Gastroesophageal sphincter (tissue), 4 donors: ENCODE measurements at regions not wholly inside any gene's neighbourhood (a gene's known extent, or its start where the extent isn't known, plus 50 kb on each side); places are given as distances from the start of the nearest gene placed in this dataset.

ENCODE experiments used
- ATAC-seq: fragments of 150-250 bp; one replicate; pipeline ENCODE4 v1.9.1; 2016; ENCODE audit warnings: mild to moderate bottlenecking, moderate library complexity
- H3K27ac ChIP-seq, 4 donors: fragments of 200-600 bp; sonication (generic) in 3 of 4; 1 replicate in 3 of 4; 2 replicates in 1 of 4; pipeline ENCODE4 v1.5.1; 2016 to 2019
- H3K27me3 ChIP-seq: fragments of 200-600 bp; sonication (generic); one replicate; pipeline ENCODE4 v1.5.1; 2019
- H3K36me3 ChIP-seq, 2 donors: fragments of 200-600 bp; sonication (generic); one replicate each; pipeline ENCODE4 v1.5.1; 2019; ENCODE audit warnings: control low read depth in 1 of 2
- H3K4me1 ChIP-seq, 3 donors: fragments of 200-600 bp; sonication (generic); 1 replicate in 2 of 3; 2 replicates in 1 of 3; pipeline ENCODE4 v1.5.1; 2016 to 2019; ENCODE audit warnings: control low read depth in 2 of 3
- H3K4me3 ChIP-seq, 2 donors: fragments of 200-600 bp; sonication (generic); one replicate each; pipeline ENCODE4 v1.5.1; 2019; ENCODE audit warnings: mild to moderate bottlenecking in 1 of 2, moderate library complexity in 1 of 2
- H3K9me3 ChIP-seq, 3 donors: fragments of 200-600 bp; sonication (generic); one replicate each; pipeline ENCODE4 v1.5.1; 2017 to 2019; ENCODE audit warnings: control low read depth in 2 of 3
- EP300 ChIP-seq: sonication (generic); formaldehyde crosslinking; IDR thresholded peaks from one replicate; pipeline ENCODE4 v1.6.1; 2017; ENCODE audit warnings: antibody characterized with exemption, mild to moderate bottlenecking
- POLR2A ChIP-seq, 2 donors: fragments of 450-650 bp; IDR thresholded peaks; one replicate each; pipeline ENCODE4 v1.6.1; 2017; ENCODE audit warnings: antibody characterized with exemption in 2 of 2, mild to moderate bottlenecking in 2 of 2, moderate library complexity in 1 of 2
- POLR2AphosphoS5 ChIP-seq: sonication (generic); formaldehyde crosslinking; IDR thresholded peaks from one replicate; pipeline ENCODE4 v1.6.1; 2017; ENCODE audit warnings: antibody characterized with exemption
- WGBS, 2 donors: methylation state at CpG; one replicate each; pipeline ENCODE4 v1.1.5; 2018; ENCODE audit warnings: low coverage in 1 of 2; 5-methylcytosine and 5-hydroxymethylcytosine counted together
- TF ChIP-seq, protein P1 (sequence below), 4 experiments: fragments of 200-600 bp in 2 of 4; fragments of 450-650 bp in 2 of 4; sonication (generic) in 1 of 4; IDR thresholded peaks; one replicate each; pipeline ENCODE4 v1.5.1; 2017 to 2019; ENCODE audit warnings: antibody characterized with exemption in 4 of 4, mild to moderate bottlenecking in 2 of 4, moderate library complexity in 2 of 4

DNA sequence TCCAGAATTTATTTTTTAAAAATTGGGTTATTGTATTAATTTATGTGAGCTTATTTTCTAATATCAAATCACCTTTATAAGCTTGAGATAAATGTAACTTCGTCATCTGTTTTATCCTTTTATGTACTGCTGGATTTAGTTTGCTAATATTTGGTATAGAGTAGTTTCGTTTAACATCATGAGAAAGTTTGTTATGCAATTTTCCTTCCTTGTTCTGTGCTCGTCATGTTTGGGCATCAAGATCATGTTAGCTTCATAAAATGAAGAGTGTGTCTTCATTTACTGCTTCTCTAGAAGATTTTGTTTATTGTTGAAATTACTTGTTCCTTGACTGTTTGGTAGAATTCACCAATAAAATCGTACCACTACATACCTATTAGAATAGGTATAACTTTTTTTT, 262.1 kb upstream of the SATB1 start:
- no peaks in the 10 kb centered on the region for H3K36me3 ChIP-seq
- 41 to 72% methylated on average over 4 of the region's 4 CpGs for WGBS, 2 donors
- no peak overlapping the region for H3K4me3 ChIP-seq
- TF ChIP-seq POLR2A (IDR thresholded peaks at IDR 0.05) (no peak), POLR2AphosphoS5 (no peak), EP300 (no peak)
- TF ChIP-seq, protein P1, sequence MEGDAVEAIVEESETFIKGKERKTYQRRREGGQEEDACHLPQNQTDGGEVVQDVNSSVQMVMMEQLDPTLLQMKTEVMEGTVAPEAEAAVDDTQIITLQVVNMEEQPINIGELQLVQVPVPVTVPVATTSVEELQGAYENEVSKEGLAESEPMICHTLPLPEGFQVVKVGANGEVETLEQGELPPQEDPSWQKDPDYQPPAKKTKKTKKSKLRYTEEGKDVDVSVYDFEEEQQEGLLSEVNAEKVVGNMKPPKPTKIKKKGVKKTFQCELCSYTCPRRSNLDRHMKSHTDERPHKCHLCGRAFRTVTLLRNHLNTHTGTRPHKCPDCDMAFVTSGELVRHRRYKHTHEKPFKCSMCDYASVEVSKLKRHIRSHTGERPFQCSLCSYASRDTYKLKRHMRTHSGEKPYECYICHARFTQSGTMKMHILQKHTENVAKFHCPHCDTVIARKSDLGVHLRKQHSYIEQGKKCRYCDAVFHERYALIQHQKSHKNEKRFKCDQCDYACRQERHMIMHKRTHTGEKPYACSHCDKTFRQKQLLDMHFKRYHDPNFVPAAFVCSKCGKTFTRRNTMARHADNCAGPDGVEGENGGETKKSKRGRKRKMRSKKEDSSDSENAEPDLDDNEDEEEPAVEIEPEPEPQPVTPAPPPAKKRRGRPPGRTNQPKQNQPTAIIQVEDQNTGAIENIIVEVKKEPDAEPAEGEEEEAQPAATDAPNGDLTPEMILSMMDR (IDR thresholded peaks at IDR 0.05) = no peak
- no peaks in the 10 kb centered on the region for H3K27me3 ChIP-seq
- H3K9me3 ChIP-seq = no peaks in the 10 kb centered on the region
- ATAC-seq = no peak
- H3K27ac ChIP-seq = no peak overlapping the region
- no peaks in the 10 kb centered on the region for H3K4me1 ChIP-seq

DNA sequence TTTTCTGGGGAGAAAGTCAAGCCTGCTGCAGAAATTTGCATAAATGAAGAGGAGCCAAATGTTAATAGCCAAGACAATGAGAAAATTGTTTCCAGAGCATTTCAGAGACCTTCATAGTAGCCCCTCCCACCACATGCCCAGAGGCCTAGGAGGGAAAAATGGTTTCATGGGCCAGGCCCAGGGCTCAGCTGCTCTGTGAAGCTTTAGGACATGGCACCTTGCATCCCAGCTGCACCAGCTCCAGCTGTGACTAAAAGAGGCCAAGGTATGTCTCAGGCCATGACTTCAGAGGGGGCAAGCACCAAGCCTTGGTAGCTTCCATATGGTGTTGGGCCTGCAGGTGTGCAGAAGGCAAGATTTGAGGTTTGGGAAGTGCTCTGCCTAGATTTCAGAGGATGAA, 258.8 kb upstream of the SATB1 start:
- no peak for ATAC-seq
- H3K4me3 ChIP-seq = no peak overlapping the region
- no peaks in the 10 kb centered on the region for H3K4me1 ChIP-seq
- H3K27ac ChIP-seq = no peak overlapping the region
- H3K9me3 ChIP-seq = no peaks in the 10 kb centered on the region
- H3K27me3 ChIP-seq = no peaks in the 10 kb centered on the region
- H3K36me3 ChIP-seq = no peaks in the 10 kb centered on the region
- TF ChIP-seq POLR2A (IDR thresholded peaks at IDR 0.05) (no peak), POLR2AphosphoS5 (no peak), EP300 (no peak)
- TF ChIP-seq, protein P1 (IDR thresholded peaks at IDR 0.05) = no peak

DNA sequence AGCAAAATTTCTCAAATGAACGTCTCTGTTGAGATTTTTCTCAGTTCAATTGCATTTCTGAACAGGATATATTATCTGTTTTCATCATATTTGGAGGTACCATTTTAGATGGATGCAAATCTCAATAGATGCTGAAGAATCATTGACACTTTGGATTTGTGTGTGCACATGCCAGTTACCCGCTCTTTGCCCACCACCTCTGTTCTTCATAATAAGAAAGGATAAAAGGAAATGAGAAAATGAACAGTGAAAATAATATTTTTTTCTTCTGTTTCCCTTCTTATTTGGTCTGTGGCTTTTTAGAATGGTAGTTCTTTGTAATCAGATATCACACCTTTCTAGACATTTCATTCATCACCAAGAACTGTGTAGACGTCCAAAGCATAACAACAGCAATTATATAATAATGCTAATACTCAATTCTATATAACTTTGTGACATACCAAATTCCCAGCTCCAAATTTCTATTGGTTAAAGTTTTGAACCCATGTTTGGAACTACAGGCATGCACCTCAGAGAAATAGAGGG, 256.7 kb upstream of the SATB1 start:
- WGBS, 2 donors = 54 to 67% methylated on average over 3 of the region's 3 CpGs
- H3K27me3 ChIP-seq = no peaks in the 10 kb centered on the region
- H3K27ac ChIP-seq = no peak overlapping the region
- TF ChIP-seq EP300 (no peak), POLR2AphosphoS5 (no peak), POLR2A (IDR thresholded peaks at IDR 0.05) (no peak)
- TF ChIP-seq, protein P1 (IDR thresholded peaks at IDR 0.05) = no peak
- no peaks in the 10 kb centered on the region for H3K36me3 ChIP-seq
- no peaks in the 10 kb centered on the region for H3K4me1 ChIP-seq
- ATAC-seq = no peak
- no peaks in the 10 kb centered on the region for H3K9me3 ChIP-seq
- no peak overlapping the region for H3K4me3 ChIP-seq

DNA sequence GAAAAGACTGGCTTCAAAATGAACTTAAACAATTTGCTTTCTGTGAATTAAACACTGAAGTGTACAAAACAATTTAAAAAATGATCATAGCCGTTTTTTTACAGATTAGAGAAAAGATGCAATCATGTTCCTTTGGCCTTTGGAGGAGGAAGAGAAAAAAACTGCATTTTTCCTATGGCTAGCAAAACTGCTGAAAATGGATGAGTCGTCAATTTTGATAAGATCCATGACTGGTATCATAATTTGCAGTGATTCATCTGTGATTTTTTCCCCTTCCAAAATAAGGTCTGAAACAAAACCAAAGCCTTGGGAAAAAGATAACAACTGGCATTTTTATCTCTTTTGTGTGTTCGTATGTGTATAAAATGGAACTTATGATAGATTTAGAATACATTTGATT, 255.6 kb upstream of the SATB1 start:
- Histone ChIP-seq H3K27ac (no peak overlapping the region), H3K4me1 (no peaks in the 10 kb centered on the region), H3K27me3 (no peaks in the 10 kb centered on the region), H3K4me3 (no peak overlapping the region), H3K9me3 (no peaks in the 10 kb centered on the region), H3K36me3 (no peaks in the 10 kb centered on the region)
- TF ChIP-seq, protein P1 (IDR thresholded peaks at IDR 0.05) = no peak
- TF ChIP-seq POLR2A (IDR thresholded peaks at IDR 0.05) (no peak), POLR2AphosphoS5 (no peak), EP300 (no peak)
- no peak for ATAC-seq
- 43 to 48% methylated on average over 3 of the region's 3 CpGs for WGBS, 2 donors

DNA sequence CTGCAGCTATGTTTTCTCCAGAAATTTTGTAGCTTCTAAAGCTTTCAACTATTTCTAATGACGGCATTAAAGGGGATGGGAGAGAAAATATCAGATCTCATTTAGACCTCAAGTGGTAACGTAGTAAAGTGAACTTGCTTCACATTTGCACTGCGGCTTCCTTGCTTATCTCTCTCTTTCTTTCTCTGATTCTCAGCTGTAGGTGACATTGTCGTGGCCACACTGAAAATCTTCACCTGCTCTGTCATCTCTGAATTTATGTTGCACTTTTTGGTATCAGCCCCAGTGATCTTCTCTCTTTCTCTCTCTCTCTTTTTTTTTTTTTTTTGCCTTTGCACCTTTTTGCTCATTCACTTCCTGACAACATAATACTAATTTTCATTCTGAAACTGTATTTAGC, 254.1 kb upstream of the SATB1 start:
- Histone ChIP-seq H3K36me3 (no peaks in the 10 kb centered on the region), H3K27ac (no peak overlapping the region), H3K4me1 (no peaks in the 10 kb centered on the region), H3K27me3 (no peaks in the 10 kb centered on the region), H3K4me3 (no peak overlapping the region), H3K9me3 (no peaks in the 10 kb centered on the region)
- TF ChIP-seq POLR2AphosphoS5 = no peak
- TF ChIP-seq POLR2A (IDR thresholded peaks at IDR 0.05) = no peak
- no peak for TF ChIP-seq EP300
- TF ChIP-seq, protein P1 (IDR thresholded peaks at IDR 0.05) = no peak
- ATAC-seq = no peak
- WGBS, 2 donors = 52 to 77% methylated on average over 4 of the region's 4 CpGs
